ENCODE measurements at regions not wholly inside any gene's neighbourhood (a gene's known extent, or its start where the extent isn't known, plus 50 kb on each side); places are given as distances from the start of the nearest gene placed in this dataset.

DNA sequence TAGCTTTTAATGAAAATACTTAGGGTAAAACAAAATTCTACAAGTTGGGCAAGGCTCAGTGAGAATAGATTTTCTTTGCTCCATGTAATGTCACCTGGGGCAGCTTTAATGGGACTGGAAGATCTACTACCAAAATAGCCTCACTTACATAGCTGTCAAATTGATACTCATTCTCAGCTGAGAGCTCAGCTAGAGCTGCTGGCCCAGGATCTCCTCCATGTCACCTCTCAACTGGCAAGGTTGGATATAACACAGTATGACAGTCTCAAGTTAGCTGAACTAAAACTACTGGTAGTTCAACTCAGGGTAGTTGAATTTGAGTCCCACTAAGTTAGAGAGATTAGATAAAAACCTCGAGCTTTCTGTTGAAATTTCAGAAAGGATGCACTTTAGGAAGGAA, 218.5 kb upstream of the PLSCR5 start:
- no peak overlapping the region for H3K4me2 ChIP-seq (ENCODE audit: unreplicated experiment)
- no peak overlapping the region for H3K27ac ChIP-seq
- no peaks in the 10 kb centered on the region for H3F3A ChIP-seq (ENCODE audit: insufficient read depth)
- no peaks in the 10 kb centered on the region for H3K36me3 ChIP-seq (ENCODE audit: low read depth)
- no peak for DNase-seq
- 70 to 86% methylated on average over 1 of the region's 1 CpG for WGBS, 2 experiments (ENCODE audit: low coverage in 1 of 2, low lambda C conversion rate in 2 of 2, missing lambda C conversion rate in 2 of 2)
- no peak overlapping the region for H3K4me3 ChIP-seq
- in situ Hi-C loops (cut with MboI): loop anchor here (10.0 to 25.0 kb wide), 3 partner anchors 371 to 1251 kb away; no protein-coding TSS in a partner anchor
- H3K4me1 ChIP-seq (ENCODE audit: insufficient read depth): peaks cover 15% of the 10 kb centered on the region; the same call in 1 of the 2 replicates
- H2AFZ ChIP-seq: no peak overlapping the region
- no peaks in the 10 kb centered on the region for H3K79me2 ChIP-seq (ENCODE audit: insufficient read depth)
- H3K27me3 ChIP-seq (replicated peaks; ENCODE audit: insufficient read depth): no peaks in the 10 kb centered on the region
- H3K9ac ChIP-seq: no peak overlapping the region
- H4K20me1 ChIP-seq (ENCODE audit: insufficient read depth): no peaks in the 10 kb centered on the region
- TF ChIP-seq EZH2phosphoT487 (IDR thresholded peaks at IDR 0.05; ENCODE audit: insufficient read depth, low read depth) (no peak), EZH2 (IDR thresholded peaks at IDR 0.05; ENCODE audit: insufficient read depth, poor library complexity, severe bottlenecking) (no peak)
- no peaks in the 10 kb centered on the region for H3K9me3 ChIP-seq (ENCODE audit: low read depth)
- H3K9me2 ChIP-seq (ENCODE audit: insufficient read depth): no peaks in the 10 kb centered on the region

DNA sequence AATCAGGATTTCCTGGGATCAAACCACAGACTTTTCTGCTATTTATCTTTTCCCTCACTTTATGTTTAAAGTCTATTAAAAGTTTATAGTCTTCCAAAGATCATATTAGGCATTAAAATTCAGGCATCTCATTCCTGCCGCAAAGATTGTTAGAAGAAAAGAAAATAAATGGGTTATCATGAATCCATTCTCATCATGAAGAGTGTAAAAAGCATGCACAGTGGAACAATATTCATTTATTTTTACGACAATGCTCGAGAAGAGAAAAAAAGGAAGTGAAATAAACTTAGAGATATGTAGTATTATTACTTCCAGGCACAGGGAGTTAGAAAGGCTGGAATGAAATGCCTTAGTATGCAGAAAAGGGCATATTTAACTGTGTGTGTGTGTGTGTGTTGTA, 213.7 kb upstream of the PLSCR5 start:
- H3F3A ChIP-seq (ENCODE audit: insufficient read depth): peaks cover 21% of the 10 kb centered on the region
- H3K9me3 ChIP-seq (ENCODE audit: low read depth): no peaks in the 10 kb centered on the region
- H3K9me2 ChIP-seq (ENCODE audit: insufficient read depth): no peaks in the 10 kb centered on the region
- H3K79me2 ChIP-seq (ENCODE audit: insufficient read depth): no peaks in the 10 kb centered on the region
- H3K36me3 ChIP-seq (ENCODE audit: low read depth): no peaks in the 10 kb centered on the region
- H2AFZ ChIP-seq: peak overlapping the region; percentile 46
- no peak overlapping the region for H3K4me3 ChIP-seq
- 83 to 88% methylated on average over 3 of the region's 3 CpGs for WGBS, 2 experiments (ENCODE audit: low coverage in 1 of 2, low lambda C conversion rate in 2 of 2, missing lambda C conversion rate in 2 of 2)
- no peak overlapping the region for H3K9ac ChIP-seq
- peaks cover 37% of the 10 kb centered on the region for H3K4me1 ChIP-seq (ENCODE audit: insufficient read depth)
- in situ Hi-C loops (cut with MboI): loop anchor here (25.0 kb wide), 1 partner anchor 793 kb away; no protein-coding TSS in a partner anchor
- no peaks in the 10 kb centered on the region for H3K27me3 ChIP-seq (replicated peaks; ENCODE audit: insufficient read depth)
- H3K4me2 ChIP-seq (ENCODE audit: unreplicated experiment): no peak overlapping the region
- no peak for TF ChIP-seq EZH2phosphoT487 (IDR thresholded peaks at IDR 0.05; ENCODE audit: insufficient read depth, low read depth)
- no peak for TF ChIP-seq EZH2 (IDR thresholded peaks at IDR 0.05; ENCODE audit: insufficient read depth, poor library complexity, severe bottlenecking)
- DNase-seq: no peak
- no peak overlapping the region for H3K27ac ChIP-seq
- H4K20me1 ChIP-seq (ENCODE audit: insufficient read depth): no peaks in the 10 kb centered on the region

GRCh38 chr3:146818301-146818700, 213.2 kb upstream of the PLSCR5 start:
- no peaks in the 10 kb centered on the region for H4K20me1 ChIP-seq (ENCODE audit: insufficient read depth)
- H3K79me2 ChIP-seq (ENCODE audit: insufficient read depth): no peaks in the 10 kb centered on the region
- peak overlapping the region; percentile 46 for H2AFZ ChIP-seq
- no peak overlapping the region for H3K4me2 ChIP-seq (ENCODE audit: unreplicated experiment)
- H3K9me3 ChIP-seq (ENCODE audit: low read depth): no peaks in the 10 kb centered on the region
- no peaks in the 10 kb centered on the region for H3K36me3 ChIP-seq (ENCODE audit: low read depth)
- 60 to 65% methylated on average over 4 of the region's 4 CpGs for WGBS, 2 experiments (ENCODE audit: low coverage in 1 of 2, low lambda C conversion rate in 2 of 2, missing lambda C conversion rate in 2 of 2)
- H3K27me3 ChIP-seq (replicated peaks; ENCODE audit: insufficient read depth): no peaks in the 10 kb centered on the region
- peaks cover 43% of the 10 kb centered on the region for H3K4me1 ChIP-seq (ENCODE audit: insufficient read depth)
- H3K9me2 ChIP-seq (ENCODE audit: insufficient read depth): no peaks in the 10 kb centered on the region
- no peak overlapping the region for H3K4me3 ChIP-seq
- in situ Hi-C loops (cut with MboI): loop anchor here (25.0 kb wide), 1 partner anchor 794 kb away; no protein-coding TSS in a partner anchor
- TF ChIP-seq EZH2 (IDR thresholded peaks at IDR 0.05; ENCODE audit: insufficient read depth, poor library complexity, severe bottlenecking) (no peak), EZH2phosphoT487 (IDR thresholded peaks at IDR 0.05; ENCODE audit: insufficient read depth, low read depth) (no peak)
- DNase-seq: no peak
- peaks cover 27% of the 10 kb centered on the region for H3F3A ChIP-seq (ENCODE audit: insufficient read depth)
- H3K27ac ChIP-seq: no peak overlapping the region
- H3K9ac ChIP-seq: no peak overlapping the region

- Histone ChIP-seq H3K9me2 (ENCODE audit: insufficient read depth) (no peaks in the 10 kb centered on the region), H3K9me3 (ENCODE audit: low read depth) (no peaks in the 10 kb centered on the region), H3K4me2 (ENCODE audit: unreplicated experiment) (peak overlapping the region; percentile 29), H3K27ac (no peak overlapping the region), H3K36me3 (ENCODE audit: low read depth) (no peaks in the 10 kb centered on the region), H3K27me3 (replicated peaks; ENCODE audit: insufficient read depth) (no peaks in the 10 kb centered on the region), H3K9ac (no peak overlapping the region), H3F3A (ENCODE audit: insufficient read depth) (peaks cover 30% of the 10 kb centered on the region), H4K20me1 (ENCODE audit: insufficient read depth) (no peaks in the 10 kb centered on the region), H3K4me3 (no peak overlapping the region), H3K79me2 (ENCODE audit: insufficient read depth) (no peaks in the 10 kb centered on the region), H2AFZ (0 out of 2 replicates have a peak overlapping the region, but pooled peaks have one; percentile 36), H3K4me1 (ENCODE audit: insufficient read depth) (peaks cover 47% of the 10 kb centered on the region)
- in situ Hi-C loops (cut with MboI): loop anchor here (25.0 kb wide), 1 partner anchor 795 kb away; no protein-coding TSS in a partner anchor
- peak; percentile 72 for DNase-seq
- WGBS, 2 experiments (ENCODE audit: low coverage in 1 of 2, low lambda C conversion rate in 2 of 2, missing lambda C conversion rate in 2 of 2): 7 to 10% methylated on average over 2 of the region's 2 CpGs
- TF ChIP-seq EZH2phosphoT487 (IDR thresholded peaks at IDR 0.05; ENCODE audit: insufficient read depth, low read depth): no peak
- no peak for TF ChIP-seq EZH2 (IDR thresholded peaks at IDR 0.05; ENCODE audit: insufficient read depth, poor library complexity, severe bottlenecking)
These were observed 212.6 kb upstream of the PLSCR5 start for GRCh38 chr3:146817704-146818103.
